GM21825 (cell line): ENCODE measurements at regions not wholly inside any gene's neighbourhood (a gene's known extent, or its start where the extent isn't known, plus 50 kb on each side); places are given as distances from the start of the nearest gene placed in this dataset.

Experiments used
- ATAC-seq: cut with Tn5 transposase; IDR thresholded peaks from one replicate; pipeline ENCODE4 v1.9.1; 2021; ENCODE audit warnings: mild to moderate bottlenecking, moderate library complexity; ENCODE audit not compliant: unreplicated experiment

DNA sequence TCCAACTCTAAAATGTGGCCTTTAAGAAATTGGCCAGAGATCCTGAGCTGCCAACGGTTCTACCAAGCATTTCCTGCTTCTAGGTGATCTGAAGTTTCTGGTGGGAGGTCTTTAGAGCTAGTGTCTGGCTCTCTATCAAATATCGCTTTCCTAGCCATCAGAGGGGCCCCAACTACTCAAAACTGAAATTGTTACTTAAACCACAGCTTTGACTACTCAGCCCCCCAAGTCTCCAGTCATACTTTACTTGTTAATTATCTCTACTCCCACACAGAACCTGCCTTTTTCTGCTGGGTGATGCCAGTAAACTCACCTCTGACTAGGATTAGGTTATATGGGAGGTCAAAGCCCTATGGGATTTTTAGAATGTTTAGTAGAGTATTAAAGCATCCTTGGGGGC is 95.1 kb downstream of the FASLG start:
- no peak for ATAC-seq

DNA sequence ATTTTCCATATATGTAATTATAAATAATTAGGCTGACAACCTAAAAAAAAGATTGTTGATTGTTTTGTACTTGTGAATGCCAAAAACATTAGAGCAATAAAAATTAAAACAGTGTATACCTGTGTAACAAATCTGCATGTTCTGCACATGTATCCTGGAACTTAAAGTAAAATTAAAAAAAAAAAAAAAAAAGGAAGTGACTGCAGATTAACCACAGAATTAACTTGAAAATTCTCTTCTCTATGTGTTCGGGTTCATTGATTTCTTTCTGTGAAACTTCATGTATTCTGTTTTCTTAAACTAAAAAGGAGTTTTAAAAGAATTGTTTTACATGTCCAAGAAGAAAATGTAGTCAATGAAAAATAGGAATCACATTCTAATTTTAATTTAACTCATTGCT is 95.7 kb downstream of the FASLG start:
- no peak for ATAC-seq

DNA sequence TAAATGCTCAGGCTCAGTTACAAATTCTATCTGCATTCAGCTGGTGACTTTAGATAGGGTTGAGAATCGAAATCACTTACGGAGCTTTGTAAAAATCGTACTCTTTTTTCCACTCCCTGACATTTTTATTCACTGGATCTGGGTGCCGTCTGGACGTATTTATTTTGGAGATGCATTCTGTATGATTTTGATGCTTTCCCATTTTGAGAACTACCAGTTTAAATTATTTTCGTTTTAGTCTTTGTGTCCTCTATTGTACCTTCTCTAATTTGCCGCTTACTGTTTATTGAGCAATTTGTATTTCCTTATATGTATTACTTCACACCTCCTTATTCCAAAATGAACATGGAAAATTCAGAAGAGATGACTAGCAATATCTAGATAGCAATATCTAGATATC is 96.2 kb downstream of the FASLG start:
- no peak for ATAC-seq

DNA sequence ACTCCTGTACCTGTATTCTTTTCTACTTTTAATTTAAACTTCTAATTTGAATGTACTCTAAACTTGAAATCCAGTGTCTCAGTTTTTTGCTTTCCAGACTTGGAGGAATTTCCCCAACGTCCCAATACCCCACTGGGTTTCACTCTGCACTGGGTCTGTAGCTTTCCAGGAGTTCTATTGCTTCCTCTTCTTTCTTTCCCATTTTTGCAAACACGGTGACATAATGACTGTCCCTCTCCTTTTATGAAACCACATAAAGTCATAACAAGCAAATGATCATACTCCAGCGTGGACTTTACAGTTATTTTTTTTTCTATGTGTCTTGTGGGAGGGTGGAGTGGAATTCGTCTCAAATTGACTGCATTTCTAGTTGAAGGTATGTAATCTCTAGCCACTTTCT is 97.1 kb downstream of the FASLG start:
- no peak for ATAC-seq

DNA sequence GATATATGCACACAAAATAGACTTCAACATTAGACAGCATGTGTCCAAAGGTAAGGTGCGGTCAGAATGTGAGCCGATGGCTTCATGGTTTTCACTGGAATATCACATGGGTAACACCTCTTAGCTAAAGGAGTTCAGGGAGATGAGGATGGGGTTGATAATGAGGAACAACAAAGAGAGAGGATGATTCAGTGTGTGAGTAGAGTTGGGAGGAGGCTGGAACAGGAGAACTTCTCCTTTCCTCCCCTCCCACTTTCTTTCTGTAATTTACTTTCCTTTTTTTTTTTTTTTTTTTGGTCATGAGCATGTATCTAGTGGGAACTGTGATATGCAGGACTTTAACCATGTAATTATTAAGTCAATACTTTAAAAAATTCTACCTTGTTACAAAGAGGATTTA is 99.4 kb downstream of the FASLG start:
- ATAC-seq, result no peak

DNA sequence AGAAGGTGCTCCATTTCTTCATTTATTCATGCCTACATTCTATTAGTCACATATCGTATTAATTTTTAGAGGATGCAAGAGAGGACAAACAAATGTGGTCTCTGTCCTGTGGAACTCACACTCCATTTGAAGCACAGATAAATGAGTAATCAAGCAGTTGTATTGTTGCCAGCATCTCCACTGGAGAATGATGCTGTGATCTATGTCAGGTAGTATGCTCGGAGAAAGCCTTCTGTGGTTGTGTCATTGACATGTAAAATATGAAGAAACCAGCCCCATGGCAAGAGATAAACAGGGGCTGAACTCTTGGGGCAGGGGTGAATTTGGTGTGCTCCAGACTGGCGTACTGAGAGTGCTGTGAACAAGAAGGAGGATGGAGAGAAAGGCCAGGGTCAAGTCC is 101.2 kb downstream of the FASLG start:
- ATAC-seq, result no peak

DNA sequence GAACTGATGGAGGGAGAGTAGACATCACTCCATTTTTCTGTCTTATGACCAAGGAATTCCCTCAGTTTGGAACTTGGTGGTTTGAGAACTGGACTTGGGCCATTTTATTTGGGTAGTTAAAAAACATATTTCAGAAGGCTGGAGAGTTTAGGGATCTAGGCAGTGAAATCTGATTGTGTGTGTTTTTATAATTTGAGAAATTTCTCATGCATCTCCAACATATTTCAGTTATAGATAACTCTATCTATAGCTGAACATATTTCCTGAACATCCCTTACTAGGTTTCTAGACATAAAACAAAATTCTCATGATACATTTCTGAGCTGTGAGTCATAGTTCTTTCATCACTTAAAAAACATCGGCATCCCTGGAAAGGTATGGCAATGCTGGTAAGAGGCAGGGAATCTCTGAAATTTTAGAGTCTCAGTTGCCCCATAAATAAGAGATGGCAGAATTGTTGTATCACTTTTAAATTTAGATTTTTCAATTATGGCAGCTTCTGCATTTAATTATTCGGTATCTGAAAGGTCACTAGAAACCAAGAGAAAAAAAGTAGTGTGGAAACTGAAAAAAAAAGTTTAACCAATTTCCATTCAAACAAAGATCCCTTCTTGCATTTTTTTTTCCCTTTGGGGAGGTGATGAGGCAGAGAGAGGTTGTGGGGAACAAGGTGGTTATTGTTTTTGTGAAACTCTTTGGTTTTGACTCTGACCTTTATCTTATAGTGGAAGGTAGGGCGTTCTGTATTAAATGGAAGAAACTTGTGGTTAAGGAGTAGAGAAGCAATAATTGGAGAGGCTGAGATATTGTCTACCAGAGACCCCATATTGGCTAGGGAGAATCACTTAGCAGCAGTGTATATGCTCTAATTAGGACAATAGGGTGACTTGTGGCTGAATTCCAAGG is 102.9 kb downstream of the FASLG start:
- no peak for ATAC-seq

DNA sequence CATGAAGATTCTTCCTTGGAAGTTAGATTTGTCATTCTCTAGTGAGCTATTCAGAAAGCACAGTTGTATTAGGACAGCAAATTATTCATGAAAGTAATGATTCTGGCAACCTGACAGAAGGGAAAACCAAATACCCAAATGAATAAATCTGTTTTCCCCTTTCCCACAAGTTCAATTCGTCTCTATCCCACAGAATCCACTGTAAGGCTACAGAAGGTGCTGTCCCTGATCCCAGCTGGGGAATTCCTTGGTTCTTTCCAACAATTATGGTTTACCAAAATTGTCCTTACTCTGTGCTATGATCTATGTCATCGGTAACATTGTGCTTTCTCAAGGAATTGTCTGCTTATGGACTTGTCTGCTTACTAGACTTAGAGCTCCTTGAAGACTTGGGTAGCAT is 104.2 kb downstream of the FASLG start:
- ATAC-seq, result no peak

DNA sequence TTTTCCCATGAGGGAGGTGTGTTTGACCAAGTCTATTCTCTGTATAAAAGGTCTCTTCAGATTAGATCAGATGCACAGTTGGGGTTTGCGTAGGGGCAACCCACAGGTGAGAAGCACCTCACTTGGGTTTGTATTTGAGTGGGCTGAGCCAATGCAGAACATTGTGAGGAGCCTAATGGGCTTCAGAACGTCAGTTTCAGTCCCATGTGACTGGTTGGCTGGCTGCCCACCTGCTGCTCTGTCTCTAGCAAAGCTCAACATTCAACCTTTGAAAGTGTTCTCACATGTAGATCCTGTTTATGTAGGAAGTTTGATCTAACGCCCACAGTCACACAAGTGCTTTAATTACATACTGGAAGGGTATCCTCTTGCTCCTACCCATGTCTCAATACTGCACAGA is 105.5 kb downstream of the FASLG start:
- ATAC-seq, result no peak

DNA sequence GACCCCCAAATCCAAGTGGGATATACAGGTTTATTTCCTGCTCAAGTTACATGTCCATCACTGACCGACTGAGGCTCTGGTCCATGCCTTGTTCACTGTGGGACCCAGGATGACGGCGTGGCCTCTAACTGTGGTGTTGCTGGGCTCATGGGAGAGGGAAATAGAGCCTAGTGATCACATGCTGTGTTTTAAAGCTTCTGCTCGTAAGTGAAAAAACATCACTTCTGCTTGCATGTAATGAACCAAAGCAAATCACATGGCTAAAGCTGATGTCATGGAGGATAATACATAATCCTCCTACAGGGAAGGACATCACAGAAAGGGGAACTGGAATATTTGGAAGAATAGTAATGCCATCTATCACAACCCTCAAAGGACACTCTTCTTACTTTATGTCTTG is 107.6 kb downstream of the FASLG start:
- ATAC-seq, result no peak

DNA sequence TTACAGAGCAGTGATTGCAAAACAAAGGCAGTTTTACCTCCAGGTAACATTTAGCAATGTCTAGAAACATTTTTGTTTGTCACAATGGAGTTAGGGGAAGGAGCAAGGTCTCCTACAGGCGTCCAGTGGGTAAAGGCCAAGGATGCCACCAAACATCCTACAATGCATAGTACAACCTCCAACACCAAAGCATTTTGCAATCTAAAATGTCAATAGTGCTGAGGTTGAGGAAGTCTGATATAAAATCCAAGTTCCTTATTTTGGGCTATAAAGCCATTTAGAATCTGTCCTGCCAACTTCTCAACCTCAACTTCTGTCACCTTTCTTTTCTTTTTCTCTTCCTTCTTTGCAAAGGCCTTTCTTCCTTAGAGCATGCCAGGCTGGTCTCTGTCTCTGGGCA is 111.2 kb downstream of the FASLG start:
- no peak for ATAC-seq

DNA sequence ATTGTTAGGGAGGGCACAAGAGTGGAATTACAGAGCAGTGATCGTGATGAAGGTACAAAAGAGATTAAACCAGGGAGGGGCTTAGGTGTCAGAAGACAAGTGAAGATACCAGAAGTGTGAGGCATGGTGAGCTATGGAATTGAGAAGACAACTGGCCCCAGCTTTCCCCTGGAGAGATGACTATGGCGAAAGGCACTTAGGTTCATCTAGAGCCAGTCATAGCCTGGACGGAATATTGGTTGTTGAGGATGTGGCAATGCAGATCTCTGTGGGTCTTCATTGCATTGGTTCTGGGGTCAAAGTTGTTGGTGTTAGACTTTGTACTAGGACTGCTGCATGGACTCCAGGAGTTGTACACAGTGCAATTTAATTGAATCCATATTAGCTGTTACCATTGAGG is 115.7 kb downstream of the FASLG start:
- no peak for ATAC-seq

DNA sequence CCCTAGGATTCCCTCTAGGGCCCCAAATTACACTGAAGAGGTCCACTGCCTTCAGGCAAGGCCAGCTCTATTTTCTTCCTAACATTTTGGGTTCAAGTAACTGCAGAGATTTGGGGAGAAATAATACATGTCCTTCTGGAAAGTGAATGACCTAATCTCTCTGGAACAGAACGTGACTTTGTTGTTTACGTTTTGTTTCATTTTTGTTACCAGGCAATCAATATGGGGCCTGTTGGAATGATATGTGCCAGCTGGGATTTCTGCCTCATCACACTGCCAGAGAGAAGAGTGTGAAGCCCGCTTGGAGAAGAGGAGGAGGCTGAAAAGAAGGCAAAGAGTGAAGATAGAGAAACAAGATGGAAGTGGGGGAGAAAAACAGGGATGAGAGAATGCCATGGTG is 116.7 kb downstream of the FASLG start:
- no peak for ATAC-seq

DNA sequence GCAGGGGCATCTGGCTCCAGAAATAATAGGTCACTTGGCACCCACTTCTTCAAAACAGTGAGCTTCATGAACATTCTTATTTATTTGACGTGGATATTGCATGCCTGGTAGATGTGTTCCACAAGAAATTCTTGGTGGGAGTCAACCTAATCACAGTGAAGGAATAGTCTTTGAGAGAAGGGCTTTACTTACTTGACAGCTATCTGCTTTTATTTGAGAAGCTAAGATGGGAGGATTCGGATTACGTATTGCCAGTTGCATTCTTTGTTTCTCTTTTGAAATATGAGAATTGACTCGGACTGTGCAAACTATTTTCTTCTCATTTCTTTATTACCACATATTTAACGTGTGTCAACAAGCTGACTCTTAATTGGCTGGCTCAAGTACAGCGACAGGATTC is 117.2 kb downstream of the FASLG start:
- no peak for ATAC-seq

DNA sequence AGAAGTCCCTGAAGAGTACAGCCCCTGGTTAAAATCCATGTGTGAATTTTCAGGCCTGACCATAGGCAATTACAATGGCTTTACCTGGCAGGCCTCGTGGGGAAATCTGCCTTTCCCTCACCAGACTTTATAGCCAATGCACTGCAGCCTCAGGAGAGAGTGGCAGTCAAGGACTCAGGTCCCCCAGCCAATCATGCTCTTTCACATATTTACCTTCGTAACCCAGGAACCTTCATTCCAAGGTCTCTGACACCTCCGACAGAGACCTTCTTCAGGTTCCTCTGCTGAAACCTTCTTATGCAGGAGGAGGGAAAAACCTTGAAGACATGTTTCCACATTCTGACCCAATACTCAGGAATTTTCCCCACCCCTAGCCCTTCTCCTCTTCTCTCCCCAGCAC is 118.9 kb downstream of the FASLG start:
- ATAC-seq, result no peak

DNA sequence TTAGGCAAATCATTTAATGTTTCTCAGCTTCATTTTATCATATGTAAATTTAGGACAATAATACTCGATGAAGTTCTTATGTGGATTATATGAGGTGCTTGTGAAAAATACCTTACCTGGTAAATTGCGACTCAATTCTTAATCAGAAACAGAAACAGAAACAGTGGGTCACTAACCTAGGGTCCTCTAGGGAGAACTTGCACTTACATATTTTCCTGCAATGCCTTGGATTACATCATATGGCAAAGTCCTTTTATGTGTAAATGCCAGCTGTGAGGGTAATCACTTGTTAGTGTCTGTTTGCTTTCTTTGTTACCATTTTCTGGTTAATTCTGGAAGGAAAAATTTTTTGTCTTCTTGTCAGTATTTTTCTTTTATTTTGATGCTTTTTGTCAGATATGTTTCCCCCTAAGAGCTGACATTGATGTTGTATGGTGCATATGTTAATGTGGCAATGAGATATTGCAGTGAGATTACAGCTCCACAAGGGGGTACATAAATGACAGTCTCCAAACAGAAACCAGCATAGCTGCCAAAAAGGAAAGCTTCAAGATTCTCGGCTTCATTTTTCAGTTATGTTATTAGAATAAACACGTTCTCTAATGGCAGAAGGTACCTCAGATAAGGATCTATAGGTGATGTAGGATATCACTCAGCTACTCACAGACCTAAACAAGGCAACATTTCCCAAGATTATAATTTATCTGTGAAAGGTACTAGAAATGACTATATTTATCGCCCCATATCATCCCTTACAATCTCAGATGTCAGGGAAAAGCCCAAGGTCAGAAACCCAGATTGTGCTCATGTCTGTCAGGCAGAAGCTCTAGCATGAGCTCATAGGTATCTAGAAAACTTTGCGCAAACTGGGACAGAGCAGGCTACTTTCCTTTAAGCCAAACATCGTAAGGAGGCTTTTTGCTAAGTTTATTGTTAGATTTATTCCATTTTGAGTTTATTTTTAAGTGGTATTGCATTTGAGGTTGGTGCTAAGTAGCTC is 119.9 kb downstream of the FASLG start:
- ATAC-seq, result no peak

DNA sequence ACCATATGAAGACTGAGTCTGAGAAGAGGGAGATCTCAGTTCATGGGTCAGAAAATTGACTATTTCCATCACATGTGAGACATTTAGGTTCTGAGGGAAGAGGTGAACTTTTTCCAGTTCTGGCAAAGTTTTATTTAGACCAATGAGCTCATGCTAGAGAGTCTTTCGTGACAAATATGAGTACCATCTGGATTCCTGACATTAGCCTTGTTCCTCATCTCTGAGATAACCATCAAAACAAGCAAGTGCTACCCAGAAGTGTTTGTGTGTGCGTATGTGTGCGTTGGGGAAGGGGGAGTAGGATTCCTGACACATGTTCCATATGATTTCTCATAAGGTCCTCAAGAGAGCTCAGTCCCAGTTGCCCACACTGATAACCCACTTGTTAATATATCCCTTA is 120.6 kb downstream of the FASLG start:
- no peak for ATAC-seq

DNA sequence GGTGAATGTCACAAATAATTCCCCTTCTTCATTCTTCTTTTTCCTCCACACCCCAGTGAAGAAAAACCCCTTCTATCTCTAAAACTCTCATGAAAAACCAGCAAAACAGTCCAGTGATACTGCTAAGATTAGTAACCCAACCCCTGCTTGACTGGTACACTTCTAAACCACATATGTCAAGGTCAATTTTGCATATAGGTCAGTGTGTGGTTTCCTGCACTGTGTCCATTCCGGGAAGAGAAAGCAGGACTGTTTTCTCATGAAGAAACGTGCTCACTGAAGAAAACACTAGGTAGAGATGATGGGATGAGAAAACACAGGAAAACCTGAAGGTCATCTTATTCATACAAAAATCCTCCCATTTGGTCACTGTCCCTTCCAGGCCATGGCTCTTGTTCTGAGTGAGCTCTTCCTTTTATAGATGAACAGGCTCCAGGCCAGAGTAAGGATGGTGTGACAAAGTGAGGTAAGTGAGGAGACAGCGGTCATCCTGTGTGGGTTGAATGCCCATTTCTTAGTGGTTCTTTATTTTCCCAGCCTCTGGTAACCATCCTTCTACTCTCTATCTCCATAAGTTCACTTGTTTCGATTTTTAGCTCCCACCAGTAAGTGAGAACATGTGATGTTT is 122.7 kb downstream of the FASLG start:
- ATAC-seq, result peak; percentile 64

DNA sequence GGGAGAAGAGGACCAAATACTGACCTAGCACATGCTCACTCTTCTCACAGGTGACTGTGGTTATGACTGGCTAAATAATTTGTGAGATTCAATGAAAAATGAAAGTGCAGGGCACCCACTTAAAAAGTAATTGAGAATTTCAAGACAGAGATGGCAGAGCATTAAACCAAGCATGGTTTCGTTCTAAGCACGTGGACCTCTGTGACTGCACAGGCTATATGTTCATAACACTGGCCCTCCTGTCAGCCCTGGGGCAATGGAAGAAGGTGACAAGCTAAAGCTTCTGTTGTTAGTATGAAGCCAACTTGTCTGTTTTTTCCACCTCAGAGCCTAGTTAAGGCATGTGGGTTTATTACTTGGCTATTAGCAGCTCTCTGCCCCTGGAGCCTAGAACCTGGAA is 130.9 kb downstream of the FASLG start:
- ATAC-seq, result no peak

DNA sequence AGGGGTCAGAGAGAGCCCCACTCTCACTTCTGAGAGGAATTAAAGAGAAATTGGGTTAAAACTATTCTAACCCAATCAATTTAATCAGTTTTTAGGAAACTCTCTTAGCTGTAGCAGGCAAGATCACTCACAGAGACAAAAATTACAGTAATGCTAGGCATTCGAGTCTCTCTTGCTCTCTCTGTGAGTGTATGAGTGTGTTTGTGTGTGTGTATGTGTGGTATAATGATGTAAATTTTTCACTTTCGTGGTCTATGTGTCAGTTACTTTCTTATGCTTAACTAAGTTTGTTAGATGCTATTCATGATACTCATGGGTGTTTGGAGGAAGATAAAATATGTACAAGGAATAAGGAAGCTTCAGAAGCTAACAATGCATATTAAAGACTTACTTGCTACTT is 131.3 kb downstream of the FASLG start:
- ATAC-seq, result no peak

DNA sequence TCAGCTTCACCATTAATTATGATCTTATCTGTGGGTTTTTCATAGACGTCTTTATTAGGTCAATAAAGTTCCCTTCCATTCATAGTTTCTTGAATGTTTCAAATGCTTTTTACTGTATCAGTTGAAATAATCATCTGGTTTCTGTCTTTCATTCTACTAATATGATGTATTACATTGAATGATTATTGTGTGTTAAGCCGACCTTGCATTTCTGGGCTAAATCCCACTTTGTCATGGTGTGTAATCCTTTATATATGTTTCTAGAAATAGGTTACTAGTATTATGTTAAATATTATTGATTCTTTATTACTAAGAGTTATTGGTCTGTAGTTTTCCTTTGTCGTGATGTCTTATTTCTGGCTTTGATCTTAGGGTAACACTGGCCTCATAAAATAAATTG is 134.9 kb downstream of the FASLG start:
- no peak for ATAC-seq
